ENCODE measurements at regions not wholly inside any gene's neighbourhood (a gene's known extent, or its start where the extent isn't known, plus 50 kb on each side); places are given as distances from the start of the nearest gene placed in this dataset.

GRCh38 chr18:72100465-72101004, 443.6 kb downstream of the CBLN2 start:
- Mint-ChIP-seq H3K36me3 (ENCODE audit: low read depth) (no peaks in the 10 kb centered on the region), H3K9me3 (peaks cover 50% of the 10 kb centered on the region), H3K4me1 (ENCODE audit: low read depth) (no peaks in the 10 kb centered on the region), H3K27me3 (ENCODE audit: insufficient read depth) (no peaks in the 10 kb centered on the region), H3K4me3 (no peak overlapping the region), H3K27ac (no peak overlapping the region)
- TF ChIP-seq, protein P1, sequence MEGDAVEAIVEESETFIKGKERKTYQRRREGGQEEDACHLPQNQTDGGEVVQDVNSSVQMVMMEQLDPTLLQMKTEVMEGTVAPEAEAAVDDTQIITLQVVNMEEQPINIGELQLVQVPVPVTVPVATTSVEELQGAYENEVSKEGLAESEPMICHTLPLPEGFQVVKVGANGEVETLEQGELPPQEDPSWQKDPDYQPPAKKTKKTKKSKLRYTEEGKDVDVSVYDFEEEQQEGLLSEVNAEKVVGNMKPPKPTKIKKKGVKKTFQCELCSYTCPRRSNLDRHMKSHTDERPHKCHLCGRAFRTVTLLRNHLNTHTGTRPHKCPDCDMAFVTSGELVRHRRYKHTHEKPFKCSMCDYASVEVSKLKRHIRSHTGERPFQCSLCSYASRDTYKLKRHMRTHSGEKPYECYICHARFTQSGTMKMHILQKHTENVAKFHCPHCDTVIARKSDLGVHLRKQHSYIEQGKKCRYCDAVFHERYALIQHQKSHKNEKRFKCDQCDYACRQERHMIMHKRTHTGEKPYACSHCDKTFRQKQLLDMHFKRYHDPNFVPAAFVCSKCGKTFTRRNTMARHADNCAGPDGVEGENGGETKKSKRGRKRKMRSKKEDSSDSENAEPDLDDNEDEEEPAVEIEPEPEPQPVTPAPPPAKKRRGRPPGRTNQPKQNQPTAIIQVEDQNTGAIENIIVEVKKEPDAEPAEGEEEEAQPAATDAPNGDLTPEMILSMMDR (IDR thresholded peaks at IDR 0.05), result no peak
- DNase-seq, result no peak

DNA sequence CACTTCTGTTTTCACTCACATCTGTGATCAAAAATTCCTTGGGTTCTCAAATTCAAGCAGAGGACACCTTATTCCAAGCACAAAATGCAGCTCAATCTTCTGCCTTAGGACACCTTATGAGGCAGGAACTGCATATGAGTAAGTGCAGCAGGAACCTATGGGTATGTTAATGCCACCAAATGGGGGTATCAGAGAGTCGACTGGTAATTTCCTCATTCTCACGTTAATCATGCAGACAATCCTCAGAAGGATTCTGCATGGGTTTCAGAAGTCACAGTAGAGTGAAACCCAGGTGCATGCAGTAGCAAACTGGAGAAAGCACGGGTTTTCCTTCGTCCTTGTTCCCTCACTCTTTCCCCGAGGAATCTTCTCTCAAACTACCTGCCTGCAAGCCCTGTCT, 452.8 kb downstream of the CBLN2 start:
- no peak overlapping the region for H3K4me3 Mint-ChIP-seq
- H3K4me1 Mint-ChIP-seq (ENCODE audit: low read depth), result no peaks in the 10 kb centered on the region
- no peaks in the 10 kb centered on the region; the same call in 1 of the 2 replicates for H3K27me3 Mint-ChIP-seq (ENCODE audit: insufficient read depth)
- TF ChIP-seq, protein P1 (IDR thresholded peaks at IDR 0.05), result no peak
- peaks cover 30% of the 10 kb centered on the region for H3K9me3 Mint-ChIP-seq
- no peak overlapping the region for H3K27ac Mint-ChIP-seq
- H3K36me3 Mint-ChIP-seq (ENCODE audit: low read depth), result no peaks in the 10 kb centered on the region; the same call in 1 of the 2 replicates
- no peak for DNase-seq

- Mint-ChIP-seq H3K4me3 (no peak overlapping the region), H3K36me3 (ENCODE audit: low read depth) (no peaks in the 10 kb centered on the region; the same call in 1 of the 2 replicates), H3K4me1 (ENCODE audit: low read depth) (no peaks in the 10 kb centered on the region), H3K27me3 (ENCODE audit: insufficient read depth) (no peaks in the 10 kb centered on the region; the same call in 1 of the 2 replicates), H3K27ac (no peak overlapping the region), H3K9me3 (peaks cover 22% of the 10 kb centered on the region)
- no peak for DNase-seq
- TF ChIP-seq, protein P1 (IDR thresholded peaks at IDR 0.05), result no peak
These were observed 454.7 kb downstream of the CBLN2 start for GRCh38 chr18:72089432-72089831.

DNA sequence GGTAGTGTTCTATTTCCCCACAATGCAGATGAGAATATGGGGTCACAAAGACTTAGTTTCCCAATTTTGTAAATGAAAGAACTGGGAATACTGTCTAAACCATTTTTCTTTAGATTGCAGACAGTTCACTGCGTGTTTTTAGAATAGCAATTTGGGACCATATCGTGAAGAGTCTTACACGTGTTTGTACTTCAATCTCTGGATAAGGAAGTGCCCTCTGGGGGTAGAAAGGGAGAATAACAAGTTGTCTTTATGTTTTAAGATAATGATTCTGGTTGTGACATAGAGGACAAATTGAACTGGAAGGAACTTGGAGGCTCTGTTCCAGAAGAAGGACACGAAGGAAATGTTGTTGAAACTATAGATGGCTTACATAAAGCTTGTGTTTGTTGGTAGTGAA, 457.7 kb downstream of the CBLN2 start:
- TF ChIP-seq, protein P1 (IDR thresholded peaks at IDR 0.05), result peak; percentile 32
- Mint-ChIP-seq H3K9me3 (peaks cover 22% of the 10 kb centered on the region), H3K27ac (no peak overlapping the region), H3K4me3 (no peak overlapping the region), H3K36me3 (ENCODE audit: low read depth) (no peaks in the 10 kb centered on the region; the same call in 1 of the 2 replicates), H3K27me3 (ENCODE audit: insufficient read depth) (no peaks in the 10 kb centered on the region; the same call in 1 of the 2 replicates), H3K4me1 (ENCODE audit: low read depth) (no peaks in the 10 kb centered on the region)
- no peak for DNase-seq

DNA sequence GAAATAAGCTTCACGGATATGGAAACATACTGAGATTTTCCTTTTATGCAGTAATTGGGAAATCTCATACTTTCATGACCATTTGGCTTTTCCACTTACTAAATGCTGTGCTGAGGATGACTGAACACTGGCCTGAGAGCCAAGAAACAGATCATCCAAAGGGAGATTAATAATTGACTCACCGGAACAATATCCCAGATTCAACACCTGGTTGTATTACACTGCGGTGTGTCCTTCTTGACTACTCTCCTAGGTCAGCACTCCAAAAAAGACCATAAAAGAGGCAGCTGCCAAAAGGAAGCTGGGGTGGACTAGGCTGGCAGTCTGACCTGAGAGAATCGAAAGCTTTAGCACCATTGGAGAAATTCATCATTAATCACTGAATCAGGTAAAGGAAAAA, 469.1 kb downstream of the CBLN2 start:
- no peak overlapping the region for H3K27ac Mint-ChIP-seq
- H3K4me3 Mint-ChIP-seq, result no peak overlapping the region
- TF ChIP-seq, protein P1 (IDR thresholded peaks at IDR 0.05), result no peak
- H3K36me3 Mint-ChIP-seq (ENCODE audit: low read depth), result no peaks in the 10 kb centered on the region
- H3K9me3 Mint-ChIP-seq, result peaks cover 39% of the 10 kb centered on the region
- H3K4me1 Mint-ChIP-seq (ENCODE audit: low read depth), result no peaks in the 10 kb centered on the region
- H3K27me3 Mint-ChIP-seq (ENCODE audit: insufficient read depth), result no peaks in the 10 kb centered on the region
- no peak for DNase-seq
